BE2C (cell line): ENCODE measurements at regions not wholly inside any gene's neighbourhood (a gene's known extent, or its start where the extent isn't known, plus 50 kb on each side); places are given as distances from the start of the nearest gene placed in this dataset.

Experiments
- DNase-seq: peaks from one replicate; pipeline ENCODE4 v3.0.0-alpha.2; 2020
- H3K27me3 ChIP-seq: fragments of 250-450 bp; sonication (Bioruptor Pico); 2 replicates; pipeline ENCODE4 v1.5.1; 2020; ENCODE audit warnings: mild to moderate bottlenecking
- H3K36me3 ChIP-seq: fragments of 250-450 bp; sonication (Bioruptor Pico); 2 replicates; pipeline ENCODE4 v1.5.1; 2020; ENCODE audit warnings: mild to moderate bottlenecking
- H3K4me1 ChIP-seq: fragments of 250-450 bp; sonication (Bioruptor Pico); 2 replicates; pipeline ENCODE4 v1.5.1; 2020
- H3K4me3 ChIP-seq: 2 replicates; pipeline ENCODE4 v1.5.1; 2011; ENCODE audit warnings: low read depth, low read length
- H3K9me3 ChIP-seq: fragments of 250-450 bp; sonication (Bioruptor Pico); 2 replicates; pipeline ENCODE4 v1.5.1; 2020
- CTCF ChIP-seq: IDR thresholded peaks from 2 replicates; pipeline ENCODE4 v1.5.1; 2012; ENCODE audit warnings: mild to moderate bottlenecking, low read depth, low read length

GRCh38 chr12:98402091-98402490, 113.3 kb upstream of the TMPO start:
- no peaks in the 10 kb centered on the region for H3K36me3 ChIP-seq
- H3K4me3 ChIP-seq: no peak overlapping the region
- DNase-seq: no peak
- H3K27me3 ChIP-seq: no peaks in the 10 kb centered on the region
- no peaks in the 10 kb centered on the region for H3K9me3 ChIP-seq
- H3K4me1 ChIP-seq: peaks cover 12% of the 10 kb centered on the region
- TF ChIP-seq CTCF: no peak

DNA sequence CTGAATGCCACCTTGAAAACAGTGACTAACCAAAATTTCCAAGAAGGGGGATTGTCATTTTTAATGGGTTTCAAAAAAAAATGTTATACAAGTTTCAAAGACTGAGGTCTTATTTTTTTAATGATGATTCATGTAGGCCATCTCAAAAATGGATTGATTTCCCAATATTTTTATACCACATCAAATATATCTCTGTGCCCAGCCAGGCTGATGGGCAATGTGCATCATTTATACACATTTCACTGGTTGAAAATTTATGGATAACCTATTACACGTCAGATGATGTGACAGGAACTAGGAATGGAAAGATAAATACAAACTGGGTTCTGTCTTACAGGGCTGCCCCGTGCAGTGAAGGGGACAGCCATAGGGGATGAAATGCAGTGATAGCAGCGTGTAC, 112.7 kb upstream of the TMPO start:
- no peak for DNase-seq
- TF ChIP-seq CTCF: no peak
- no peak overlapping the region for H3K4me3 ChIP-seq
- peaks cover 12% of the 10 kb centered on the region for H3K4me1 ChIP-seq
- H3K36me3 ChIP-seq: no peaks in the 10 kb centered on the region
- H3K9me3 ChIP-seq: no peaks in the 10 kb centered on the region
- no peaks in the 10 kb centered on the region for H3K27me3 ChIP-seq

DNA sequence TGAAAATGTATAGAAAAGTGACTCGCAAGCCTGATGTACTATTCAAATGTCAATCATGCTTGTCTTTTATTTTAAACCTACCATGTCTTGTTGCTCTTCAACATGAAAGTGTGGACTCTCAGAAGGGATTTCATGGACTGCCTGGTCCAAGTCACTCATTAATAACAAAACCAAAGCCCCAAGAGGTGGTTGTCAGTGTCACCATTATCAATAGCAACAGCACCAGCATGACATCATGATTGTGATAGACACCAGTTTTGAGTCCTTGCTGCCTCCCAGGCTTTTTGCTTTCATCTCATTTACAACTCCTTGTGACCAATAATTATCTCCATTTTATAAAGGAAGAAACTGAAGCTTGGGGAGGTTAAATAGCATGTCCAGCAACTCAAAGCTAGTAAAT, 112.0 kb upstream of the TMPO start:
- no peak for TF ChIP-seq CTCF
- Histone ChIP-seq H3K27me3 (no peaks in the 10 kb centered on the region), H3K36me3 (no peaks in the 10 kb centered on the region), H3K4me3 (no peak overlapping the region), H3K9me3 (no peaks in the 10 kb centered on the region), H3K4me1 (peaks cover 12% of the 10 kb centered on the region)
- no peak for DNase-seq

GRCh38 chr12:98403936-98404335, 111.5 kb upstream of the TMPO start:
- no peak overlapping the region for H3K4me3 ChIP-seq
- no peak for TF ChIP-seq CTCF
- no peaks in the 10 kb centered on the region for H3K9me3 ChIP-seq
- no peak for DNase-seq
- peaks cover 12% of the 10 kb centered on the region for H3K4me1 ChIP-seq
- no peaks in the 10 kb centered on the region for H3K27me3 ChIP-seq
- no peaks in the 10 kb centered on the region for H3K36me3 ChIP-seq

DNA sequence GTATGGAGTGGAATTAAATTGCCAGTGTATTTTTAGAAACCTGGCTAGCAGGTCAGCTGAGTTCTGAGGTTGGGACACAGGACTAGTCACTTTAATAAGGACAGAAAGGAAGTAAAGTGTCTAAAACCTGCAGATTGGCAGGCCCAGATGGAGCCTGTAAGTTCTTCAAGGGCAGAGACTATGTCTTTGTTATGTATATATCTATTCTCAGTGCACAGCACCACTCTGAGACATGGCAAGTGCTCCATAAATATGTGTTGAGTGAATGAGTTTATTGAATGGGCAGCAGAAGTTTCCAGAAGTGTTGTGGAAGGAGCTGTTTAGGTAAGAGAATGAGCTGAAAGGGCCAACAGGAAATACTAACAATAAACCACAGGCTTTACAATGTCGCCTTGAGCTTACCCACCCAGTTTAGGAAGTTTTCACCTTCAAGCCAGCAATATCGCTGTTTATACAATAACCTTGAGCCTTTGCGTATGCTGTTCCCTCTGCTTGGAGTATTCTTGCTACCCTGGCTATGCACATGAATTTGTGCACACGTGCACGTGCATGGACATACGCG, 109.5 kb upstream of the TMPO start:
- Histone ChIP-seq H3K9me3 (no peaks in the 10 kb centered on the region), H3K4me3 (no peak overlapping the region), H3K27me3 (no peaks in the 10 kb centered on the region), H3K4me1 (peaks cover 11% of the 10 kb centered on the region), H3K36me3 (no peaks in the 10 kb centered on the region)
- no peak for TF ChIP-seq CTCF
- DNase-seq: no peak

DNA sequence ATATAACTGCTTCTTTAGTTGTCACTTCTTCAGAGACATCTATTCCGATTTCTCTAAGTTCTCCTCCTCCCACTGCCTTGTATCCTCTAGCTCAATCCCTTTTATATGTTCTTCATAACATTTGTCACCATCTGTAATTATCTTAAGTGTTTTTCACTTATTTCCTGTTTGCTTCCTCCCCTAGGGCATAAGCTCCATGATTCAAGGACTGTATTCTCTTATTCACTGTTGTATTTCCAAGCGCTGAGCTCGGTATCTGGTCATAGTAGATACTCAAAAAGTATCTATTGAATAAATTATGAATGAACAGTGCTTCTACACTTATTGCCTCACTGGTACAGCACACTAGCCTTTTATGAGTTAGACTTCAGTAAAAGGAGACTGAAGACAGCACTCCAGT, 109.0 kb upstream of the TMPO start:
- DNase-seq: no peak
- no peak overlapping the region for H3K4me3 ChIP-seq
- TF ChIP-seq CTCF: no peak
- H3K4me1 ChIP-seq: peaks cover 7% of the 10 kb centered on the region
- H3K36me3 ChIP-seq: no peaks in the 10 kb centered on the region
- no peaks in the 10 kb centered on the region for H3K27me3 ChIP-seq
- H3K9me3 ChIP-seq: no peaks in the 10 kb centered on the region
